D721Med (cell line): ENCODE measurements at regions not wholly inside any gene's neighbourhood (a gene's known extent, or its start where the extent isn't known, plus 50 kb on each side); places are given as distances from the start of the nearest gene placed in this dataset.

Experiments
- DNase-seq: peaks from one replicate; pipeline ENCODE4 v3.0.0; 2011; ENCODE audit warnings: low spot score; ENCODE audit not compliant: insufficient read length
- FAIRE-seq: peaks from 2 replicates; lab custom pipeline; 2011; peaks lifted over from hg19 to GRCh38; lab: Jason Lieb, UNC
- CTCF ChIP-seq: IDR thresholded peaks from 2 replicates; pipeline ENCODE4 v1.5.1; 2012; ENCODE audit warnings: mild to moderate bottlenecking, control low read depth; ENCODE audit not compliant: insufficient read depth; ENCODE audit errors: missing control alignments

- DNase-seq (no peak), FAIRE-seq (no peak)
- no peak for TF ChIP-seq CTCF
Observed at GRCh38 chr15:95304947-95305400, 1025.5 kb upstream of the NR2F2 start.

- no peak for FAIRE-seq
- no peak for DNase-seq
- TF ChIP-seq CTCF: no peak
Observed at GRCh38 chr15:95307115-95307514, 1023.4 kb upstream of the NR2F2 start.

- DNase-seq (no peak), FAIRE-seq (no peak)
- no peak for TF ChIP-seq CTCF
Observed at GRCh38 chr15:95319242-95319641, 1011.3 kb upstream of the NR2F2 start.

- TF ChIP-seq CTCF: no peak
- FAIRE-seq: no peak
Observed at GRCh38 chr15:95323796-95324195, 1006.7 kb upstream of the NR2F2 start.

GRCh38 chr15:95324656-95325055 lies 1005.8 kb upstream of the NR2F2 start:
- TF ChIP-seq CTCF: no peak
- DNase-seq (no peak), FAIRE-seq (no peak)

More at GRCh38 chr15:95323796-95324195, 1006.7 kb upstream of the NR2F2 start:
- no peak for DNase-seq

GRCh38 chr15:95325763-95326404 lies 1004.6 kb upstream of the NR2F2 start:
- no peak for DNase-seq
- no peak for TF ChIP-seq CTCF
- no peak for FAIRE-seq

GRCh38 chr15:95326431-95327182 lies 1003.9 kb upstream of the NR2F2 start:
- TF ChIP-seq CTCF: no peak
- DNase-seq (no peak), FAIRE-seq (no peak)
